Inflammatory macrophage treated with lipopolysaccharide for 1 hour (primary cell): ENCODE measurements at regions not wholly inside any gene's neighbourhood (a gene's known extent, or its start where the extent isn't known, plus 50 kb on each side); places are given as distances from the start of the nearest gene placed in this dataset.
"Not testable (repeated sequence)": the region's sequence is repeated elsewhere in the genome, so short reads cannot be mapped to it uniquely, and the experiment has no call there.

ENCODE experiments used
- DNase-seq, 2 donors: peaks; one replicate each; pipeline ENCODE4 v3.0.0-alpha.2; 2020 to 2022

DNA sequence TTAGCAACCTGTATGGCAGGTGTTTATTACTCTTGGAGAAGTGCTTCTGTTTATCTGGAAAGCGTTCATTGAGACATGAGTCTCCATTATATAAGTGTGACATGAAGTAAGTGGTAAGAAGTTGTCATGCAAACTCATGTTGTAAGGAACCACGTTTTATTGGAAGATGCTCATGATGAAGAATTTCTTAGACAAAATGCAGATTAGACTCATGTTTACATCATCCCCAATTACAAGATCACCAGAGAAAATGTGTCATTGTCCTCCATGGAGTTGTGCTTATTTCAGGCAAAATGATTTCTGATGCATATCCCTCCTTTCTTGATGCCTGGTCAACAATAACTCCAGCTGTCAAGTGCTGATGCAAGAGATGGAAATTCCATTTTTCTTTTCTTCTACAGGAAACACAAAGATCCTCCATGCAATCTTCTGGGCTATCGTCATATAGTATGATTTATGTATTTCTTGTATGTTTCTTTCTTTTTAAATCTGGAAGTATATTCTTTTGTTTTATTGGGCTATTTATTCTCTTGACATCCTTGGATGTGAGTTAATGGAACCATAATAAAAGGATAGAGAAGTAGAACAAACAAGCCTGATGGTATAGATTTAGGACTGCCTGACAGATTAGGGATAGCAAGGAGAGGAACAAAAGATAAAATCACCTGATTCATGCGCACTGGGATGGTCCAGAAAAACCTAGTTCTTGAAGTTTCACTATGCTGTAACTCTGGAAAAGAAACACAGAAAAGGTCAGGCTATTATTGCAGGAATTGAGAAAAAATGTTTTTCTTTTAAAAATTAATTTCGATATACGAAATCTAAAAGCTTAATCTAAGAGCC is 50.7 kb upstream of the DIAPH3 start:
- no peak for DNase-seq

DNA sequence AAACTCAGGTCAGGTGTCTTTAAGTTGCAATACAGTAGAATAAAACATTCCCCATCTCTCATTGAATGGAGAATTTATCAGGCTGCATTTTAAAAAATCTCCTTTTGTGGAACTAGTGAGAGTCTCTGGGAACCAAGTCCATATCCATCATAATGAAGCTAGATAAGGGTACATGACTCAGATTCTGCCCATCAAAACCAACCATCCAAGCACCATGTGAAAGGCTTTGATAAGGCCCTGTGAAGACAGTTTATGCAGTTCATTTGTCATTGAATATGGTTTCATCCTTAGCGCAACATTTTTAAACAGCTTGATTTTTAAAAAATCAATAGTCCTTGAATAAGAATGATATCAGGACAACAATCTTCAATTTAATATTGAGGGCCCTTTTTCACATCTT is 56.3 kb upstream of the DIAPH3 start:
- no peak for DNase-seq

GRCh38 chr13:60221581-60221980 is 57.9 kb upstream of the DIAPH3 start:
- no peak for DNase-seq

DNA sequence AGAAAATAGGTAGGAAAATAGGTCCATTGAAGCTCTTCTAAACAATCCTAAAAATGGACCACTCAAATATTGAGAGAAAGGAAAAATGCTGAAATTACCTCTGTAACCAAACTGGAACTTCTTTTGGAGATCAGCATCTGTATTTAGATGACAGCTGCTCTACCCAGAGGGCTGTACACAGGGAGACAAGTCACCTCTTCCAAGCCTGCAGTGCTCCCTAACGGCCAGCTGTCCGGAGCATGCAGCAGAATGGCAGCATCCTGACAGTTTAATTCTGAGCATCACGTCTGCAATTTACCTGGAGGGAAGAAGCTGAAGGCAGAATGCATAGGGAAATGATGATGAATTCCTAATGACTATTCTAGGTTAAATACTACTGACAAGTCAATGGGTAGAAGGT is 62.8 kb upstream of the DIAPH3 start:
- no peak for DNase-seq

- DNase-seq = no peak
Measured at GRCh38 chr13:60227158-60227557, 63.4 kb upstream of the DIAPH3 start.

GRCh38 chr13:60229708-60230272 is 66.1 kb upstream of the DIAPH3 start:
- DNase-seq = no peak

DNA sequence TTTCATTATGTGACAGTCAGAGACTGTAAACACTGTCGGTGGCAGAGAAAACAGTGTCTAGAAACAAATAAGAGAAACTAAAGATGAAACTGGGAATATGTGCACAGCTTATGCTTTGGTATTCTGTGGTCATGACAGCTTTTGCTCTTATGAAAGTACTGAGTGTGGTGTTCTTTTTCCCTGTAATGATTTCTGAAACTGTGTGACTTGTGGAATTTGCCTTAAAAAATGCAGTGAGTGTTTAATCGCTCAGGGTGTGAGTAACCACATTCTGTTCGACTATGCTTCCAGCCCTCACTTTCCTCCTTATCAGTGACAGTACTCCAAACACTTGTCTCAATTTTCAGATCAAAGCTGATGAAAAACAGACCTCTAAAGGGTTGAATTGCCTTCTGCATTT is 66.9 kb upstream of the DIAPH3 start:
- DNase-seq = no peak

DNA sequence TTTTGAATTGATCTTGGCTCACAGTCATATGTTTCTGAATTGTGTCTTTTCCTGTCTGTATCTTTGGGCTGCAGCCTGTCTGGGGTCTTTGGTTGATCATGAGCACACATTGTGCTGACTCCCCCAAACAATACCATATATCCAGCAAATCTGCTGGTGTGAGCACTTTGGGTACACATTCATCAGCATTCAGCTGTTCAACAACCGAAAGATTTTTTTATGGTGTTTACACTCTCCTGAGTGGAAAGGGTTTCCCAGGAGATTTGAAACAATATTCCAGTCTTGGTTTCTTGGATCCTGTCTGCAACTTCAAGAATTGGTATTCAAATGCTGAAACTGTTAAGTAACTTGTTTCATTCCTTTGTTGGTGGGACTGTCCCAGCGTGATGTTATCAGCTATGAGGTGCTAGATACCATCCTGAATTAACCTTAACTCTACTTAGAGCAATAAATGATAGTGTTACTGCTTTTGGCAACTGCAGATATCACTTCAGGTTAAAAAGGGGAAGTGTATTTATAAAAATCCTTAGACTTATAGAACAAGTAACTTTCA is 78.4 kb upstream of the DIAPH3 start:
- no peak for DNase-seq

GRCh38 chr13:60244381-60244780 is 80.7 kb upstream of the DIAPH3 start:
- no peak for DNase-seq

DNA sequence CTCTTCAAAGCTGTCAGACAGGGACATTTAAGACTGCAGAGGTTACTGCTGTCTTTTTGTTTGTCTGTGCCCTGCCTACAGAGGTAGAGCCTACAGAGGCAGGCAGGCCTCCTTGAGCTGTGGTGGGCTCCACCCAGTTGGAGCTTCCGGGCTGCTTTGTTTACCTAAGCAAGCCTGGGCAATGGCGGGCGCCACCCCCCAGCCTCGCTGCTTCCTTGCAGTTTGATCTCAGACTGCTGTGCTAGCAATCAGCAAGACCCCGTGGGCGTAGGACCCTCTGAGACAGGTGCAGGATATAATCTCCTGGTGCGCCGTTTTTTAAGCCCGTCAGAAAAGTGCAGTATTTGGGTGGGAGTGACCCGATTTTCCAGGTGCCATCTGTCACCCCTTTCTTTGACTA is 87.7 kb upstream of the DIAPH3 start:
- not testable (repeated sequence) for DNase-seq

DNA sequence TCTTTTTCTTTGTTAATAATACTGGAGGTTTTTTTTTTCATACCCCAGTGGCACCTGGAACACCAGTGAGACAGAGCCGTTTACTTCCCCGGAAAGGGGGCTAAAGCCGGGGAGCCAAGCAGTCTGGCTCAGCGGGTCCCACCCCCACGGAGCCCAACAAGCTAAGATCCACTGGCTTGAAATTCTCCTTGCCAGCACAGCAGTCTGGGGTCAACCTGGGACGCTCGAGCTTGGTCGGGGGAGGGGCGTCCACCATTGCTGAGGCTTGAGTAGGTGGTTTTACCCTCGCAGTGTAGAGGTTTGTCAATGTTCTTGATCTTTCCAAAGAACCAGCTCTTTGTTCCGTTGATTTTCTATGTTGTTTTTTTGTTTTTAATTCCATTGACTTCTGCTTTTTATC is 94.6 kb upstream of the DIAPH3 start:
- DNase-seq = no peak

GRCh38 chr13:60260440-60260839 is 96.7 kb upstream of the DIAPH3 start:
- DNase-seq = no peak

DNA sequence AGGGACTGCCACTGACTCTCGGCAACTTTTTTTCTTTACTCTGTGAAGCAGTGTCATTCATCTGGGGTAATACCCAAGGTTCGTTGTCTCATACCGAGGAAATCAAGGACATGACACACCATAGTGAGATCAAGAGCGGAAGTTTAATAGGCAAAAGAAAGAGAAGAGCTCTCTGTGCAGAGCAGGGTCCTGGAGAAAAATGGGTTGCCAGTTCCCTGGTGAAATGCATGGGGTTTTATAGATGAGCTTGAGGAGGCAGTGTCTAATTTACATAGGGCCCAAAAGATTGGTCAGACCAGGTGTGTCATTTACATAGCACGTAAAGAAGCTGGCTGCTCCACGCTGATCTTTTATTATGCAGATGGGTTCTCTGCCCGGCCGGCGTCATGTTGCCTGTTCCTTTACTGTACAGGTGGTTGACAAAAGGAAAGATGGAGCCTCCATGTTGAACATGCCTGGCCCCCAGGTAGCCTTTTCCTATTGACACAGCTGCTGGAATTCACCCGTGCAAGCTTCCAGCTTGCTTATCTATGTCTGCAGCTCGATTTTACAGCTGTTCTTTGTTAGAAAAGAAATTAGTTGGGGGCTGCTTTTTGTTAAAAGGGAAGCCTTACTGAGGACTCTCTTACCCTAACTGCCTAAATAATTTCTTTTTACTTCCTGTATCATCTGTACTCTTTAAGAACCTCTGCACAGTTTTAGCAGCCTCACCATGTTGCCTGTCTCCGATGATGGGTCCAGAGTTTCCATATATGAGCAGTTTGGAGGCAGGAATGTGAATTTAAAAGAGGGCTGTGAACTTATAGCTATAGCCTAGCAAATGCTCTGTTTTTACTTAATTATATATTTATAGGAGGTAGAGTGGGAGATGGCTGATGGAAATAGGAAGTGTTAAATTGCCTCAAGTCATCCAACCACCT is 98.0 kb upstream of the DIAPH3 start:
- no peak for DNase-seq

GRCh38 chr13:60265566-60265965 is 101.8 kb upstream of the DIAPH3 start:
- DNase-seq = no peak

GRCh38 chr13:60267498-60268202 is 103.9 kb upstream of the DIAPH3 start:
- DNase-seq = no peak

- no peak for DNase-seq
Measured at GRCh38 chr13:60268203-60268555, 104.5 kb upstream of the DIAPH3 start.

DNA sequence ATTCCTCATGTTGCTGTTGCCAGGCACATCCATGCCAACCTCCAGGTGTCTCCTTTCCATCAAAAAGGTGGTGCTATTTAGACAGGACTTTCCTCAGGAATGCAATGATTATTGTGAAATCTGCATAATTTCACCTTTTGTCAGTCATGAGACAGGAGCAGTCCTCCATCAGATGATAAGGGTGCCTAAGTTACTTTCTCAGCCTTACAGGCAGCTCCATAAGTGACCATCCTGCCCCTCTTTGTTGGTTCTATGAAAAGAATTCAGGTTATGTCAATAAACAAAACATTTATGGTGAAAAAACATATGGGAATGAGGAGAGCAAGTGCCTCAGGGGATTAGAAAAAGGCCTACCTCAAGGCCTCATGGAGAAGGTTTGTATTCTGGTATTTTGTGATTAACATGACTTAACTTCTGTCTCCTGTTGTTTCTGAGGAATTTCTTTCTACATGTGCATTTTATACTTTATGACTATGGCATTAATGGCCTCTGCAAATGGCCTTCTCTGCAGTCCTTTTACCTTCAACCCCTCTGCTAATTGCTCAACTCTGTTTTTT is 110.3 kb upstream of the DIAPH3 start:
- DNase-seq = no peak

GRCh38 chr13:60274655-60275054 is 110.9 kb upstream of the DIAPH3 start:
- DNase-seq = no peak

GRCh38 chr13:60275208-60275607 is 111.5 kb upstream of the DIAPH3 start:
- peak in 1 of 2 donors; percentile 3 for DNase-seq

GRCh38 chr13:60280524-60280923 is 116.5 kb upstream of the TDRD3 start:
- not testable (repeated sequence) for DNase-seq

GRCh38 chr13:60282186-60282585 is 114.8 kb upstream of the TDRD3 start:
- DNase-seq = no peak

DNA sequence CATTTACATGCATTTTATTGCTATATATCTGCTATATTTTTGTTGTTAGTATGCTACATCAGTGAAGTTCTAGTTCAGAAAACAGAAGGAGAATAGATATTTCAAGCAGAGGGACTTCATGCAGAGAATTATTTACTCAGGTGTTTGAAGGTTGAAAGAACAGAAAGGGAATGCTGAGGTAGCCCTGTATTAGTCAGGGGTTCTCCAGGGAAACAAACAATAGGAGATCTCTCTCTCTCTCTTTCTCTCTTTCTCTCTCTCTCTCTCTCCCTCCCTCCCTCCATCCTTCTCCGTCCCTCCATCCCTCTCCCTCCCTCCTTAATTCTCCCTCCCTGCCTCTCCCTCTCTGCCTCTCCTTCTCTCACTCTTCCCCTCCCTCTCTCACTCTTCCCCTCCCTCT is 114.3 kb upstream of the TDRD3 start:
- DNase-seq = no peak
